K562 (cell line): ENCODE measurements at regions not wholly inside any gene's neighbourhood (a gene's known extent, or its start where the extent isn't known, plus 50 kb on each side); places are given as distances from the start of the nearest gene placed in this dataset.

ENCODE experiments used
- ATAC-seq: fragments of 200-7000 bp; cut with Tn5 transposase; 3 replicates; pipeline ENCODE4 v1.9.1; 2020; ENCODE audit warnings: moderate library complexity
- BruUV-seq: library from RNA; stranded (reverse); fragments of 400-500 nt; replicated peaks from 2 replicates; lab custom pipeline; 2021; lab: Mats Ljungman, UMichigan
- CTCF ChIA-PET: fragments of 300-600 bp; formaldehyde crosslinking; extraction: SDS; loops from one replicate; lab custom pipeline; 2021; ENCODE audit warnings: low intra/inter-chr PET ratio; lab: Yijun Ruan, JAX
- POLR2A ChIA-PET: fragments of 300-600, 350-650 bp; sonication (Branson Sonifier 250); formaldehyde crosslinking; extraction: SDS; loops from one replicate; lab custom pipeline; 2021; ENCODE audit warnings: antibody characterized with exemption, inconsistent platforms; lab: Yijun Ruan, JAX
- DNase-seq, 4 experiments: peaks; one replicate each; pipeline versions ENCODE4 v3.0.0 to v3.0.0-alpha.2; 2011 to 2018; ENCODE audit warnings: low spot score in 3 of 4, mixed read lengths in 3 of 4; ENCODE audit errors: extremely low read depth in 1 of 4
- FAIRE-seq: peaks from 2 replicates; lab custom pipeline; 2011; peaks lifted over from hg19 to GRCh38; lab: Jason Lieb, UNC
- H2AFZ ChIP-seq: 2 replicates; pipeline ENCODE4 v1.6.0; 2011; ENCODE audit warnings: low read depth, low read length, control low read depth, inconsistent platforms
- H3K27ac ChIP-seq: fragments of 200-600 bp; 3 replicates; pipeline ENCODE4 v1.8.0; 2011; ENCODE audit warnings: low read depth, mild to moderate bottlenecking, control low read depth, inconsistent platforms, low read length, moderate library complexity, mixed read lengths; ENCODE audit errors: extremely low read depth
- H3K27me3 ChIP-seq, 2 experiments: fragments of 300-600 bp in 1 of 2; 2 replicates in 1 of 2; 3 replicates in 1 of 2; pipeline versions ENCODE4 v1.6.0 to v1.8.0; 2011; ENCODE audit warnings: inconsistent platforms in 2 of 2, low read length in 2 of 2, mild to moderate bottlenecking in 1 of 2, mixed read lengths in 1 of 2, moderate library complexity in 1 of 2; ENCODE audit not compliant: control insufficient read depth in 2 of 2, insufficient read depth in 2 of 2
- H3K36me3 ChIP-seq: fragments of 300-600 bp; 3 replicates; pipeline ENCODE4 v1.8.0; 2011; ENCODE audit warnings: mild to moderate bottlenecking, low read length, inconsistent platforms; ENCODE audit not compliant: control insufficient read depth, insufficient read depth
- H3K4me1 ChIP-seq, 2 experiments: fragments of 200-600 bp in 1 of 2; replicated peaks in 1 of 2; 2 replicates in 1 of 2; 3 replicates in 1 of 2; pipeline versions ENCODE4 v1.5.1 to v1.8.0; 2011; ENCODE audit warnings: inconsistent platforms in 2 of 2, low read length in 2 of 2, mild to moderate bottlenecking in 1 of 2, mixed read lengths in 1 of 2, moderate library complexity in 1 of 2; ENCODE audit not compliant: control insufficient read depth in 2 of 2, insufficient read depth in 2 of 2
- H3K4me2 ChIP-seq: 2 replicates; pipeline ENCODE4 v1.6.1; 2011; ENCODE audit warnings: low read length, control low read depth, inconsistent platforms, mixed read lengths; ENCODE audit not compliant: insufficient read depth
- H3K4me3 ChIP-seq: fragments of 200-600 bp; sonication (generic), shearing (Covaris generic); 2 replicates; pipeline ENCODE4 v1.5.1; 2016; ENCODE audit warnings: control low read depth, inconsistent platforms
- H3K79me2 ChIP-seq: fragments of 200-600 bp; 3 replicates; pipeline ENCODE4 v1.8.0; 2011; ENCODE audit warnings: low read length, inconsistent platforms; ENCODE audit not compliant: control insufficient read depth, insufficient read depth
- H3K9ac ChIP-seq, 2 experiments: 2 replicates each; pipeline versions ENCODE4 v1.6.0 to v1.6.1; 2011; ENCODE audit warnings: low read depth in 2 of 2, low read length in 2 of 2, control low read depth in 1 of 2, inconsistent platforms in 1 of 2, mild to moderate bottlenecking in 1 of 2, mixed read lengths in 1 of 2; ENCODE audit not compliant: insufficient read depth in 1 of 2
- H3K9me1 ChIP-seq: one replicate; pipeline ENCODE4 v1.6.0; 2011; ENCODE audit warnings: inconsistent platforms, mild to moderate bottlenecking, low read length, moderate library complexity; ENCODE audit not compliant: control insufficient read depth, insufficient read depth
- H3K9me3 ChIP-seq: replicated peaks from 2 replicates; pipeline ENCODE4 v1.5.1; 2011; ENCODE audit warnings: low read depth, low read length, inconsistent platforms; ENCODE audit not compliant: control insufficient read depth, insufficient read depth
- H4K20me1 ChIP-seq: replicated peaks from 2 replicates; pipeline ENCODE4 v1.6.1; 2011; ENCODE audit warnings: low read length, inconsistent platforms, mixed read lengths; ENCODE audit not compliant: control insufficient read depth, insufficient read depth
- ATF1 ChIP-seq, 2 experiments: fragments of 450-650 bp in 1 of 2; IDR thresholded peaks; 2 replicates each; pipeline ENCODE4 v1.6.1; 2016; ENCODE audit warnings: missing compliant biosample characterization in 1 of 2, missing genetic modification characterization in 1 of 2
- ELF4 ChIP-seq: fragments of 450-650 bp; formaldehyde crosslinking; IDR thresholded peaks from 2 replicates; pipeline ENCODE4 v1.4.0; 2022; ENCODE audit warnings: missing genetic modification characterization
- FOS ChIP-seq: IDR thresholded peaks from 3 replicates; pipeline ENCODE4 v1.6.1; 2011; ENCODE audit not compliant: insufficient read length; ENCODE audit errors: extremely low read depth
- SP2 ChIP-seq: IDR thresholded peaks from 2 replicates; pipeline ENCODE4 v1.6.1; 2011; ENCODE audit warnings: mild to moderate bottlenecking, low read depth, low read length, moderate library complexity; ENCODE audit not compliant: poor library complexity, severe bottlenecking; ENCODE audit errors: extremely low read depth
- TBP ChIP-seq: optimal IDR thresholded peaks from 2 replicates; pipeline ENCODE3; 2011; ENCODE audit warnings: low read depth, low read length, improper control_type of control experiment
- TGIF2 ChIP-seq: sonication (generic); formaldehyde crosslinking; IDR thresholded peaks from 2 replicates; pipeline ENCODE4 v1.8.1; 2022; ENCODE audit warnings: mild to moderate bottlenecking, missing genetic modification reagents, moderate library complexity
- TSC22D4 ChIP-seq: fragments of 450-650 bp; IDR thresholded peaks from 2 replicates; pipeline ENCODE4 v1.6.1; 2016; ENCODE audit warnings: missing genetic modification characterization, missing biosample characterization, control low read depth
- U2AF2 ChIP-seq: fragments of 200-400 bp; formaldehyde crosslinking; optimal IDR thresholded peaks from 2 replicates; pipeline ENCODE3; 2017; ENCODE audit warnings: low read depth, mild to moderate bottlenecking, low read length
- ZFX ChIP-seq: sonication (generic); formaldehyde crosslinking; IDR thresholded peaks from 2 replicates; pipeline ENCODE4 v1.8.0; 2022; ENCODE audit warnings: mild to moderate bottlenecking, missing genetic modification reagents, moderate library complexity
- ZNF165 ChIP-seq: fragments of 250-450 bp; sonication (Bioruptor Pico); IDR thresholded peaks from 2 replicates; pipeline ENCODE4 v1.4.0; 2020; ENCODE audit warnings: borderline replicate concordance
- ZNF311 ChIP-seq: fragments of 250-450 bp; sonication (Bioruptor Pico); IDR thresholded peaks from 2 replicates; pipeline ENCODE4 v1.4.0; 2020; ENCODE audit warnings: mild to moderate bottlenecking, moderate library complexity
- ZNF436 ChIP-seq: fragments of 250-450, 450-650 bp; sonication (Bioruptor Pico); formaldehyde crosslinking; IDR thresholded peaks from 2 replicates; pipeline ENCODE4 v1.7.0; 2020; ENCODE audit warnings: mild to moderate bottlenecking
- ZNF695 ChIP-seq: fragments of 450-650 bp; formaldehyde crosslinking; IDR thresholded peaks from 2 replicates; pipeline ENCODE4 v1.4.0; 2020; ENCODE audit warnings: mild to moderate bottlenecking, moderate library complexity
- WGBS: fragments of 100-300 bp; shearing (Covaris generic); methylation state at CpG from one replicate; pipeline ENCODE4 v1.1.6; 2016; ENCODE audit warnings: low coverage, mixed read lengths; ENCODE audit not compliant: insufficient coverage; ENCODE audit errors: missing lambda C conversion rate; 5-methylcytosine and 5-hydroxymethylcytosine counted together
- in situ Hi-C: fragments of 300-500 bp; cut with MboI; formaldehyde crosslinking; loops from 4 replicates; pipeline ENCODE4 v1.15.0; 2018; ENCODE audit warnings: inconsistent platforms, mixed read lengths
- intact Hi-C: fragments of 100-400 bp; cut with micrococcal nuclease; formaldehyde crosslinking; loops from 2 replicates; pipeline ENCODE4 v1.14.2; 2022
- TF ChIP-seq, protein P1 (sequence below): sonication (generic); formaldehyde crosslinking; IDR thresholded peaks from 2 replicates; pipeline ENCODE4 v1.8.0; 2022; ENCODE audit warnings: mild to moderate bottlenecking, missing genetic modification reagents
- TF ChIP-seq, protein P2 (sequence below): fragments of 450-650 bp; IDR thresholded peaks from one replicate; pipeline ENCODE4 v1.6.1; 2018; ENCODE audit warnings: mild to moderate bottlenecking, moderate library complexity; ENCODE audit not compliant: partially characterized antibody
- TF ChIP-seq, protein P3 (sequence below): sonication (generic); formaldehyde crosslinking; IDR thresholded peaks from 2 replicates; pipeline ENCODE4 v1.8.1; 2022; ENCODE audit warnings: missing genetic modification reagents
- TF ChIP-seq, protein P4 (sequence below): fragments of 200-800 bp; sonication (Bioruptor generic); IDR thresholded peaks from 2 replicates; pipeline ENCODE4 v1.6.1; 2017; ENCODE audit warnings: missing genetic modification characterization, missing compliant biosample characterization

DNA sequence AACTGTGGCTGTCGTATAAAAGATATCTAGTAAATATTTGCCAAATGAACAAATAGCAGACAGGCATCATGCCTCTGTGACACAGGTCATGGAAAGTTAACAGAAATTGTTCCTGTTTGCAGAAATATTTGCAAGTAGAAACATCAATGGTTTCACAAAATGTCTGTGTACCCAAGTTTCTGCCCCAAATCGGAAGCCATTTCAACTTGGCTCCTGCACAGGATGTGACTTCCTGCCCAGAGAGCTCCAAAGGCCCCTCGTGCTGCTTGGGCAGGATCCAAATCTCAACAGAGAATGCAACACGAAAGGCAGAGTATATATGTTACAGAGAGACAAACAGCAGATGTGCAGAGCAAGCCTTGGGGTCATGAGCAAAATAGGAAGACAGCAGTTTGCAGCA, 95.5 kb upstream of the SERP2 start:
- in situ Hi-C loops (no loop called here), intact Hi-C loops (no loop called here)
- CTCF ChIA-PET: no interaction called here
- H3K9me3 ChIP-seq: no peaks in the 10 kb centered on the region
- POLR2A ChIA-PET: no interaction called here
- no peaks in the 10 kb centered on the region for H3K9me1 ChIP-seq
- BruUV-seq: no TSS peak
- DNase-seq: no peak
- H2AFZ ChIP-seq: no peak overlapping the region
- WGBS: 15% methylated on average over 4 of the region's 4 CpGs
- TF ChIP-seq, protein P1, sequence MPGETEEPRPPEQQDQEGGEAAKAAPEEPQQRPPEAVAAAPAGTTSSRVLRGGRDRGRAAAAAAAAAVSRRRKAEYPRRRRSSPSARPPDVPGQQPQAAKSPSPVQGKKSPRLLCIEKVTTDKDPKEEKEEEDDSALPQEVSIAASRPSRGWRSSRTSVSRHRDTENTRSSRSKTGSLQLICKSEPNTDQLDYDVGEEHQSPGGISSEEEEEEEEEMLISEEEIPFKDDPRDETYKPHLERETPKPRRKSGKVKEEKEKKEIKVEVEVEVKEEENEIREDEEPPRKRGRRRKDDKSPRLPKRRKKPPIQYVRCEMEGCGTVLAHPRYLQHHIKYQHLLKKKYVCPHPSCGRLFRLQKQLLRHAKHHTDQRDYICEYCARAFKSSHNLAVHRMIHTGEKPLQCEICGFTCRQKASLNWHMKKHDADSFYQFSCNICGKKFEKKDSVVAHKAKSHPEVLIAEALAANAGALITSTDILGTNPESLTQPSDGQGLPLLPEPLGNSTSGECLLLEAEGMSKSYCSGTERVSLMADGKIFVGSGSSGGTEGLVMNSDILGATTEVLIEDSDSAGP: no peak
- TF ChIP-seq ZNF695 (no peak), ZNF311 (CRISPR knock-in tag) (no peak), TGIF2 (CRISPR knock-in tag) (no peak), ELF4 (CRISPR knock-in tag) (no peak), TBP (no peak), FOS (no peak), TSC22D4 (tag) (no peak), ATF1 (CRISPR knock-in tag; IDR thresholded peaks at IDR 0.05) (no peak), ATF1 (tag; IDR thresholded peaks at IDR 0.05) (no peak), U2AF2 (no peak), ZNF165 (no peak), ZNF436 (CRISPR knock-in tag) (no peak), SP2 (no peak), ZFX (CRISPR knock-in tag) (no peak)
- TF ChIP-seq, protein P2, sequence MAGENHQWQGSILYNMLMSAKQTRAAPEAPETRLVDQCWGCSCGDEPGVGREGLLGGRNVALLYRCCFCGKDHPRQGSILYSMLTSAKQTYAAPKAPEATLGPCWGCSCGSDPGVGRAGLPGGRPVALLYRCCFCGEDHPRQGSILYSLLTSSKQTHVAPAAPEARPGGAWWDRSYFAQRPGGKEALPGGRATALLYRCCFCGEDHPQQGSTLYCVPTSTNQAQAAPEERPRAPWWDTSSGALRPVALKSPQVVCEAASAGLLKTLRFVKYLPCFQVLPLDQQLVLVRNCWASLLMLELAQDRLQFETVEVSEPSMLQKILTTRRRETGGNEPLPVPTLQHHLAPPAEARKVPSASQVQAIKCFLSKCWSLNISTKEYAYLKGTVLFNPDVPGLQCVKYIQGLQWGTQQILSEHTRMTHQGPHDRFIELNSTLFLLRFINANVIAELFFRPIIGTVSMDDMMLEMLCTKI: no peak
- TF ChIP-seq, protein P3, sequence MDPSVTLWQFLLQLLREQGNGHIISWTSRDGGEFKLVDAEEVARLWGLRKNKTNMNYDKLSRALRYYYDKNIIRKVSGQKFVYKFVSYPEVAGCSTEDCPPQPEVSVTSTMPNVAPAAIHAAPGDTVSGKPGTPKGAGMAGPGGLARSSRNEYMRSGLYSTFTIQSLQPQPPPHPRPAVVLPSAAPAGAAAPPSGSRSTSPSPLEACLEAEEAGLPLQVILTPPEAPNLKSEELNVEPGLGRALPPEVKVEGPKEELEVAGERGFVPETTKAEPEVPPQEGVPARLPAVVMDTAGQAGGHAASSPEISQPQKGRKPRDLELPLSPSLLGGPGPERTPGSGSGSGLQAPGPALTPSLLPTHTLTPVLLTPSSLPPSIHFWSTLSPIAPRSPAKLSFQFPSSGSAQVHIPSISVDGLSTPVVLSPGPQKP (CRISPR knock-in tag): no peak
- TF ChIP-seq, protein P4, sequence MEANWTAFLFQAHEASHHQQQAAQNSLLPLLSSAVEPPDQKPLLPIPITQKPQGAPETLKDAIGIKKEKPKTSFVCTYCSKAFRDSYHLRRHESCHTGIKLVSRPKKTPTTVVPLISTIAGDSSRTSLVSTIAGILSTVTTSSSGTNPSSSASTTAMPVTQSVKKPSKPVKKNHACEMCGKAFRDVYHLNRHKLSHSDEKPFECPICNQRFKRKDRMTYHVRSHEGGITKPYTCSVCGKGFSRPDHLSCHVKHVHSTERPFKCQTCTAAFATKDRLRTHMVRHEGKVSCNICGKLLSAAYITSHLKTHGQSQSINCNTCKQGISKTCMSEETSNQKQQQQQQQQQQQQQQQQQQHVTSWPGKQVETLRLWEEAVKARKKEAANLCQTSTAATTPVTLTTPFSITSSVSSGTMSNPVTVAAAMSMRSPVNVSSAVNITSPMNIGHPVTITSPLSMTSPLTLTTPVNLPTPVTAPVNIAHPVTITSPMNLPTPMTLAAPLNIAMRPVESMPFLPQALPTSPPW (CRISPR knock-in tag): no peak
- H3K27ac ChIP-seq: no peak overlapping the region
- H3K36me3 ChIP-seq: no peaks in the 10 kb centered on the region
- no peak overlapping the region for H3K9ac ChIP-seq
- H3K4me2 ChIP-seq: no peak overlapping the region
- no peak for ATAC-seq
- no peak for FAIRE-seq
- peaks cover 0 to 16% of the 10 kb centered on the region in 2 experiments; a peak in 4 of 5 replicates for H3K4me1 ChIP-seq
- no peaks in the 10 kb centered on the region for H3K79me2 ChIP-seq
- H4K20me1 ChIP-seq: no peaks in the 10 kb centered on the region
- peaks cover 0 to 15% of the 10 kb centered on the region in 2 experiments; a peak in 2 of 5 replicates for H3K27me3 ChIP-seq
- no peak overlapping the region for H3K4me3 ChIP-seq
